GM21576 (cell line): ENCODE measurements at regions not wholly inside any gene's neighbourhood (a gene's known extent, or its start where the extent isn't known, plus 50 kb on each side); places are given as distances from the start of the nearest gene placed in this dataset.
"Not testable (repeated sequence)": the region's sequence is repeated elsewhere in the genome, so short reads cannot be mapped to it uniquely, and the experiment has no call there.

ENCODE experiments used
- ATAC-seq: cut with Tn5 transposase; IDR thresholded peaks from one replicate; pipeline ENCODE4 v1.9.1; 2021; ENCODE audit warnings: mild to moderate bottlenecking, moderate library complexity; ENCODE audit not compliant: unreplicated experiment

DNA sequence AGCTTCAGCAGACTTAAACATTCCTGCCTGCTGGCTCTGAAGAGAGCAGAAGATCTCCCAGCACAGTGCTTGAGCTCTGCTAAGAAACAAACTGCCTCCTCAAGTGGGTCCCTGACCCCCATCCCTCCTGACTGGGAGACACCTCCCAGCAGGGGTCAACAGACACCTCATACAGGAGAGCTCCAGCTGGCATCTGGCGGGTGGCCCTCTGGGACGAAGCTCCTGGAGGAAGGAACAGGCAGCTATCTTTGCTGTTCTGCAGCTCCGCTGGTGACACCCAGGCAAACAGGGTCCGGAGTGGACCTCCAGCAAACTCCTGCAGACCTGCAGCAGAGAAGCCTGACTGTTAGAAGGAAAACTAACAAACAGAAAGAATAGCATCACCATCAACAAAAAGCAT lies 139.3 kb downstream of the ATXN7L3B start:
- ATAC-seq: not testable (repeated sequence)

GRCh38 chr12:74685385-74685784 lies 147.8 kb downstream of the ATXN7L3B start:
- ATAC-seq: no peak

GRCh38 chr12:74689071-74689655 lies 151.5 kb downstream of the ATXN7L3B start:
- no peak for ATAC-seq

DNA sequence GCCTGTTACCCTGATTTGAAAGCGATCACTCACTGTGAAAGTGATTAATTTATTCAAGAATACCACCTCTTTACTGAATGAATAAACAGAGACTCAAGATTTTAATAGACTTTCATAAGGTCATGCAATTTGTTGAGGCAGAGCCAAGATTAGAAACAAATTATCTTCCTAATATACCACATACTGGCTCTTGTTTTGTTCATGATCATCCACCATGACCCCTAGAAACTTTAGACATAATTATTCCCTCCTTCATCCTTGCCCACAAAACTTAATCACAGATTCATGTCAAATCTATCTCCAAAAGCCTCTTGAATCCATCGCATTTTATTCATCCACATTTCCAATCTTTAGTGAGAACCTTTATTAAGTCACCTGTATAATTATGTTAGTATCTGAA lies 152.3 kb downstream of the ATXN7L3B start:
- ATAC-seq: no peak

DNA sequence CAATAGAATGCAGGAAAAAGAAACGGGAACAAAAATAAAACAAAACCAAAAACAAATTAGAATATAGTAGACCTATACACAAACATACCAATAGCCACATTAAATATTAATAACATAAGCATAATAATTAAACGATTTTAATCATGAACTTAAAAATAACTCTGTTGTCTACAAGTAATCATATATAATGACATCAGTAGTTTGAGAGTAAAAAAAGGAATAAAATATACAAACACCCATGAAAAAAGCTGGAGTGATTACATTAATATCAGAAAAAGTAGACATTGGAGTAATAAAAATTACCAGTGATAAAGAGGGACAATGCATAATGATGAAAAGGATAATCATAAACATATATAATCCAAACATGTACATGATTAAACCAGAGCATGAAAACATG lies 181.8 kb downstream of the ATXN7L3B start:
- no peak for ATAC-seq

DNA sequence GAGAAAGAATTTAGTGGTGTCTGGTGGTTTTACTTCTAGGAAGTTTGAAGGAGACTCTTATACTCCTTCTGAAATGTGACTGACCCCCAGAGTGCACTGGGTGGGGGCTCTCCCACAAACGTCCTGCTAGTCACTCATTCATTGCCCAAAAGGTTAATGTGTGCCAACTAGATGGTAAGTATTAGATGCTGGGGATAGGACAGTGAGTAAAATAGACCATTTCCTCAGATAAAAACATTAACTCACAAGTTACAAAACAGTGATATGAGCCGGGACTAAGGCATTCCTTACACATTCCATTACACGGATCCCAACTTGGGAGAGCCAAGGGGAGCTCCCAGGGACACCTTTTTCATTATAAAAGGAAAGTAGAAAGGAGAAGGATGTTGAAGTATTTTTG lies 185.1 kb downstream of the ATXN7L3B start:
- no peak for ATAC-seq

DNA sequence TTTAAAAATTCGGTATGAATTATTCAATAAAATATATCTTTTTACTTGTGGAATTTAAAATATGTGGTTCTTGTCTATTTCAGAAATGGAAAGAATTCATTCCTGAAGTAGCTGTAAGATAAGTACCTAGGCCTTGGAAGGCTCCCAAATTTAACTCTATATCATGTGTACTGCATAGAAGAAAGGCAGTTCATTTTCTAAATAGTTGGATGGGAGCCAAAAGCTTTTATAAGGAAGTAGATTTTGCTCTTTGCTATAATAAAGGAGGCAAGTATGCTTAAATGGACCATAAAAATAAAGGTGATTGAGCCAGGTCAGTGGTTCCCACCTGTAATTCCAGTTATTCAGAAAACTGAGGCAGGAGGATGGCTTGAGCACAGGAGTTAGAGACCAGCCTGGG lies 187.5 kb downstream of the ATXN7L3B start:
- no peak for ATAC-seq

- no peak for ATAC-seq
These were observed 190.4 kb downstream of the ATXN7L3B start for GRCh38 chr12:74728006-74728405.

DNA sequence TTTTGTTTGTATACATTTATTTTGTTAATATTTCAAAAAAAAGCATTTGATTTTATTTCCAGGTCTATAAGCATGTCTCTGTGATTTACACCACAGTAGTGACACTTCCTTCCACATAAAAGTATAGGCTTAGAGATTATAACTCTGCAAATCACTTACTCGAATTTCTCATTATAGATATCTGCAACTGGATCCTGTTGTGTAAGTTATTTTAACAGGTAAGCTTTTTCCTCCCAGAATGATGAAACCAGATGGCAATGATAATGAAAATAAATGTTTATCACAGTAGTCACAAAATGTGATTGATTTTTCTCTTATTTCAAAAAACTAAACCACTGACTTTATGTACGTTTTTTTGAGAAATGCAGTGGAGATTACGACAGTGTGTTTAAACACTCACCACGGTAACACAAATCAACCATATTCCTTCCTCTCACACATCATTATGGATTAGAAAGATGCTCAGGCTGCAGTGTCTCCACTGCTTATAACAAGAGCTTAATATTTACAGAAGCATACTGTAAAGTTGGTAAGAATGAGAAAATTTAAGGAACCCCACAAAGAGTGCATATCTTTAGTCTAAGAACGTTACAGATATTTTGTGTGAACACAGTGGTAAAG lies 194.6 kb downstream of the ATXN7L3B start:
- ATAC-seq: no peak

GRCh38 chr12:74732826-74733225 lies 195.2 kb downstream of the ATXN7L3B start:
- ATAC-seq: no peak

- no peak for ATAC-seq
These were observed 203.5 kb downstream of the ATXN7L3B start for GRCh38 chr12:74741112-74741511.

DNA sequence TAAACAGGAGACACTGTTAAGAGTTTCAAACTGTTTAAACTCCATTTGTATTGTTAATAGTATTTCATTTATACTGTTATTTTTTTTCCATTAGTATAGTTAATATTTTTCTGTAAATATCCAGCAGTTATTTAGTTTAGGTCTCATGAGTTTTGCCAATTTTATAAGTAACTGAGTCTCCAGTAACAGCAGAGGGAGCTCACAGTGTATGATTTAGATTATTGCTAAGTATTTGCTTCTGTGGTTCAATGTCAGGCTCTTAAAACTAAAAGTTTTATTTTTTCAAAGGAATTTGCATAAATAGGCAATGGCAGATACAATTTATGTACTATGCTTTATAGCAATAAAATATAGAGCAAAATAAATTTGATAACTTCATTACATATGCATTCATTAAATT lies 209.7 kb downstream of the ATXN7L3B start:
- ATAC-seq: no peak

GRCh38 chr12:74751441-74751840 lies 213.8 kb downstream of the ATXN7L3B start:
- no peak for ATAC-seq

GRCh38 chr12:74752215-74752614 lies 214.6 kb downstream of the ATXN7L3B start:
- ATAC-seq: no peak

DNA sequence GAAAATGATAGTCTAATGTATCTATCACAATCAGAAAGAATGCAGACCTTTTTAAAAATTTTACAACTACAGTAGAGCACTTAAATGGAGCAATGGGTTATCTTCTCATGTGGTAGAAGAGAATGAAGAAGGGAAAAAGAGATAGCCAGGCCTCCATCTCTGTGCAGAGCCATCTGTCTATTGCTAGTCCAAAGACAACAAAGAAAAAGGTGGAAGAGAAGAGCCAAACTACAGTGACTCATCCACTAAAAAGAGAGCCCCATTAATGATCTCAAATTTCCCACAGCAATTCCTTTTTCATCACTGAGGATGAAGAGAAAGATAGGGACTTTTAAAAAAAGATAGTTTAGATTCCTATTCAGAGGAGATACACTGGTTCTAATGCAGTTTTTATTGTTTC lies 232.9 kb downstream of the ATXN7L3B start:
- ATAC-seq: no peak

- no peak for ATAC-seq
These were observed 237.6 kb downstream of the ATXN7L3B start for GRCh38 chr12:74775276-74775675.

- ATAC-seq: no peak
These were observed 238.7 kb downstream of the ATXN7L3B start for GRCh38 chr12:74776378-74776777.

DNA sequence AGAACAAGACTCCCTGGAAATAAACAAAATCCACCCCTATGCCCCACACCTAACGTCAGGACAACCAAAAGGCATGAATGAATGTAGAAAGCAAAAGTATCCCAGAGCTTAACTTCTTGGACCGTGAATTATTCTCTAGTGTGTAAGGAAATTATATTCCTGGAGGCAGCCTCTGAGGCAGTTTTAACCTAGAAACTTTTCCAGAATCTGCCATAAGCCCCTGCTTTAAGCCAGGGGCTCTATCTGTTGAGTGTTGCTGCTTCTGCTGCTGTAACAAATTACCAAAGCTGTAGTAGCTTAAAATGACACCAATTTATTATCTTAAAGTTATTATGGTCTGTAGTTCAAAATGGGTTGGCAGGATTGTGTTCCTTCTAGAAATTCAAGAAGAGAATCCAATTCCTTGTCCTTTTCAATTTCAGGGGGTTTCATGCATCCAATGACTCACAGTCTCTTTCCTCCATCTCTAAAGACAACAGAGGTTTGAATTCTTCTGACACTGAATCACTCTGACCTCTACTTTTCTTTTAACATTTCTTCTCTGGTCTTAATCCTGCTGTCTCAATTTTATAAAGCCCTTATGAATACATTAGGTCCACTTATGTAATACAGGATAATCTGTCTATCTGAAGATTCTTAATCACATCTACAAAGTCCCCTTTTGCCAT lies 242.7 kb downstream of the ATXN7L3B start:
- no peak for ATAC-seq

- ATAC-seq: not testable (repeated sequence)
These were observed 243.2 kb downstream of the ATXN7L3B start for GRCh38 chr12:74780850-74781241.

- ATAC-seq: no peak
These were observed 244.4 kb downstream of the ATXN7L3B start for GRCh38 chr12:74781991-74782485.

DNA sequence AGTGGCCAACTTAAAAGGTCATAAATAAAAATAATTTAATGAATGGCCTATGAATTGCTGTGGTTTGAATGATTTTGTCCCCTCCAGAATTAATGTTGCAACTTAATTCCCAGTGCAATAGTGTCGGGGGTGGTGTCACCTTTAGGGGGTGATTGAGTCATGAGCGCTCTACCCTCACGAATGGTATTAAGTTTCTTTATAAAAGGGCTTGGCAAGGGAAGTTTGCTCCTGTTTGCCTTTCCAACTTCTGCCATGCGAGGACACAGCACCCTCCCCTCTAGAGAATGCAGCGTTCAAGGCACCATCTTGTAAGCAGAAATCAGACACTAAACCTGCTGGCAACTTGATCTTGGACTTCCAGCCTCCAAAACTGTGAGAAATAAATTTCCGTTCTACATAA lies 253.3 kb downstream of the ATXN7L3B start:
- ATAC-seq: no peak

DNA sequence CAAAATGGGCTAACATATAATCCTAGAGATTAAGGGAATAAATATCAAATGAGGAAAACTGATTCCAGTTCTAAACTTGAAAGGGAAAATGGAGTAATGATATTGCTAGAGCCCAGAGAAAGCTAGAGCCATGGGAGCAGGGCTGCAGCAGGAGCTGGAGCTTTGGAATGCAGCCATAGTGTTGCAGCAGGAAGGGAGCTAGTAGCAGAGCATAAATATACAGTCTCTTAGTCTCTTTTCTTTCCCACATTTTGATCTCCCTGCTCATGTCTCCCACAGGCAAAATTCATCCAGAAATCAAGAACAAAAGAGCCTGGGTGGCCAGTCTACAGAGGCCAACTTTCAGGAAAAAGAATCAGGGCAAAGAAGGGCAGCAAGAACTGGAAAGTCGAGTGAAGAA lies 253.7 kb downstream of the ATXN7L3B start:
- no peak for ATAC-seq
